Prostate gland (tissue), 2 donors: ENCODE measurements at regions not wholly inside any gene's neighbourhood (a gene's known extent, or its start where the extent isn't known, plus 50 kb on each side); places are given as distances from the start of the nearest gene placed in this dataset.

Experiments used
- DNase-seq: peaks from one replicate; pipeline ENCODE4 v3.0.0-alpha.2; 2019; ENCODE audit warnings: low spot score
- H3K27ac ChIP-seq, 2 donors: fragments of 200-600 bp; sonication (generic); 2 replicates each; pipeline ENCODE4 v1.5.1; 2017 to 2019
- H3K27me3 ChIP-seq: fragments of 200-600 bp; sonication (generic); replicated peaks from 2 replicates; pipeline ENCODE4 v1.5.1; 2019; ENCODE audit not compliant: insufficient read depth
- H3K36me3 ChIP-seq, 2 donors: fragments of 200-600 bp; sonication (generic); 1 replicate in 1 of 2; 2 replicates in 1 of 2; pipeline versions ENCODE4 v1.5.1 to v1.8.1; 2017 to 2019
- H3K4me1 ChIP-seq: fragments of 200-600 bp; sonication (generic); replicated peaks from 2 replicates; pipeline ENCODE4 v1.5.1; 2019
- H3K4me3 ChIP-seq, 2 donors: fragments of 200-600 bp; sonication (generic); 2 replicates each; pipeline ENCODE4 v1.5.1; 2017 to 2019
- H3K9me3 ChIP-seq: fragments of 200-600 bp; sonication (generic); 2 replicates; pipeline ENCODE4 v1.5.1; 2017
- CTCF ChIP-seq, 4 experiments: fragments of 200-600 bp in 2 of 4; fragments of 450-650 bp in 2 of 4; sonication (generic) in 2 of 4; IDR thresholded peaks; 1 replicate in 3 of 4; 2 replicates in 1 of 4; pipeline ENCODE4 v1.5.1; 2016 to 2019; ENCODE audit warnings: antibody characterized with exemption in 4 of 4, mild to moderate bottlenecking in 2 of 4, moderate library complexity in 2 of 4
- POLR2A ChIP-seq: fragments of 450-650 bp; IDR thresholded peaks from one replicate; pipeline ENCODE4 v1.6.1; 2016; ENCODE audit warnings: antibody characterized with exemption, mild to moderate bottlenecking
- POLR2AphosphoS5 ChIP-seq: sonication (generic); formaldehyde crosslinking; IDR thresholded peaks from one replicate; pipeline ENCODE4 v1.6.1; 2017; ENCODE audit warnings: antibody characterized with exemption
- WGBS: methylation state at CpG from one replicate; pipeline ENCODE4 v1.1.5; 2018; 5-methylcytosine and 5-hydroxymethylcytosine counted together
- intact Hi-C: fragments of 100-400 bp; cut with DNase I; formaldehyde crosslinking; loops from one replicate; pipeline ENCODE4 v1.14.2; 2022

- Histone ChIP-seq H3K9me3 (no peaks in the 10 kb centered on the region), H3K4me1 (no peaks in the 10 kb centered on the region), H3K4me3 (no peak overlapping the region), H3K27ac (no peak overlapping the region), H3K27me3 (no peaks in the 10 kb centered on the region), H3K36me3 (no peaks in the 10 kb centered on the region)
- 58% methylated on average over 2 of the region's 2 CpGs for WGBS
- TF ChIP-seq CTCF (IDR thresholded peaks at IDR 0.05) (no peak), POLR2A (no peak), POLR2AphosphoS5 (no peak)
- no peak for DNase-seq
- intact Hi-C loops, result loop anchor here (10.0 kb wide), 1 partner anchor 130 kb away; the partner anchor contains the start of gene HPGD
Measured at GRCh38 chr4:174394915-174395314, 111.2 kb downstream of the CEP44 start.

- 83% methylated on average over 1 of the region's 1 CpG for WGBS
- H3K27me3 ChIP-seq, result no peaks in the 10 kb centered on the region
- H3K4me1 ChIP-seq, result no peaks in the 10 kb centered on the region
- no peak for TF ChIP-seq CTCF (IDR thresholded peaks at IDR 0.05)
- TF ChIP-seq POLR2A, result no peak
- TF ChIP-seq POLR2AphosphoS5, result no peak
- no peak overlapping the region for H3K4me3 ChIP-seq
- H3K9me3 ChIP-seq, result no peaks in the 10 kb centered on the region
- H3K27ac ChIP-seq, result no peak overlapping the region
- no peak for DNase-seq
- no peaks in the 10 kb centered on the region for H3K36me3 ChIP-seq
- intact Hi-C loops, result no loop called here
Measured at GRCh38 chr4:174389439-174389838, 105.7 kb downstream of the CEP44 start.

GRCh38 chr4:174388461-174389145 lies 104.9 kb downstream of the CEP44 start:
- DNase-seq, result no peak
- intact Hi-C loops, result no loop called here
- H3K27me3 ChIP-seq, result no peaks in the 10 kb centered on the region
- H3K36me3 ChIP-seq, result no peaks in the 10 kb centered on the region
- no peak overlapping the region for H3K4me3 ChIP-seq
- no peaks in the 10 kb centered on the region for H3K4me1 ChIP-seq
- H3K9me3 ChIP-seq, result no peaks in the 10 kb centered on the region
- no peak overlapping the region for H3K27ac ChIP-seq
- TF ChIP-seq POLR2A, result no peak
- no peak for TF ChIP-seq CTCF (IDR thresholded peaks at IDR 0.05)
- TF ChIP-seq POLR2AphosphoS5, result no peak

GRCh38 chr4:174387721-174388120 lies 104.0 kb downstream of the CEP44 start:
- intact Hi-C loops, result no loop called here
- TF ChIP-seq POLR2AphosphoS5 (no peak), CTCF (IDR thresholded peaks at IDR 0.05) (no peak), POLR2A (no peak)
- Histone ChIP-seq H3K9me3 (no peaks in the 10 kb centered on the region), H3K27ac (no peak overlapping the region), H3K4me3 (no peak overlapping the region), H3K27me3 (no peaks in the 10 kb centered on the region), H3K36me3 (no peaks in the 10 kb centered on the region), H3K4me1 (no peaks in the 10 kb centered on the region)
- WGBS, result 84% methylated on average over 3 of the region's 3 CpGs
- no peak for DNase-seq

- TF ChIP-seq POLR2AphosphoS5 (no peak), POLR2A (no peak), CTCF (IDR thresholded peaks at IDR 0.05) (no peak)
- no peak overlapping the region for H3K27ac ChIP-seq
- intact Hi-C loops, result no loop called here
- DNase-seq, result no peak
- H3K4me3 ChIP-seq, result no peak overlapping the region
- H3K36me3 ChIP-seq, result no peaks in the 10 kb centered on the region
- H3K27me3 ChIP-seq, result no peaks in the 10 kb centered on the region
- H3K4me1 ChIP-seq, result no peaks in the 10 kb centered on the region
- 31% methylated on average over 2 of the region's 2 CpGs for WGBS
- H3K9me3 ChIP-seq, result no peaks in the 10 kb centered on the region
Measured at GRCh38 chr4:174387143-174387542, 103.4 kb downstream of the CEP44 start.
